ENCODE measurements at regions not wholly inside any gene's neighbourhood (a gene's known extent, or its start where the extent isn't known, plus 50 kb on each side); places are given as distances from the start of the nearest gene placed in this dataset.

DNA sequence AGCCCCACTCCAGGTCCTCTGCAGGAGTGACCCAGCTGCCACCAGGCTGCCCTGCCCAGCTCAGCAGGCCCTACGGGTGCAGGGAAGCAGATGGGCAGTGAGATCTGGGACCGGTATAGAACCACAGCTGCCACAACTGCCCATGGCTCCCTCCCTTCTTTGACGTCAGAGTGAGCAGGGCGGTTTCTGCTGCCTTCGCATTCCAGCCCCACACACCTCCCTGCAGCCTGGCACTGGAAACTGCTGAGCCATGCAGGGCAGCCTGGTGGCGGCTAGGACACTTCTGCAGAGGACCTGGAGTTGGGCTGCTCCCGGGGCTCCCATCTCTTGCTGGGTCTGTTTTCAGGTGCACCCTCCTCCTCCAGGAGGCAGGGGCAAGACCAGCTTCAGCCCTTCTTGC lies 101.6 kb upstream of the CD93 start:
- ATAC-seq: no peak
- CTCF ChIA-PET: no interaction called here
- no peaks in the 10 kb centered on the region for H3K9me3 Mint-ChIP-seq
- H3K36me3 Mint-ChIP-seq (ENCODE audit: low read depth): no peaks in the 10 kb centered on the region
- intact Hi-C loops (cut with micrococcal nuclease): no loop called here
- DNase-seq: no peak
- peaks cover 3% of the 10 kb centered on the region for H3K27me3 Mint-ChIP-seq
- POLR2A ChIA-PET: no interaction called here
- TF ChIP-seq, protein P1, sequence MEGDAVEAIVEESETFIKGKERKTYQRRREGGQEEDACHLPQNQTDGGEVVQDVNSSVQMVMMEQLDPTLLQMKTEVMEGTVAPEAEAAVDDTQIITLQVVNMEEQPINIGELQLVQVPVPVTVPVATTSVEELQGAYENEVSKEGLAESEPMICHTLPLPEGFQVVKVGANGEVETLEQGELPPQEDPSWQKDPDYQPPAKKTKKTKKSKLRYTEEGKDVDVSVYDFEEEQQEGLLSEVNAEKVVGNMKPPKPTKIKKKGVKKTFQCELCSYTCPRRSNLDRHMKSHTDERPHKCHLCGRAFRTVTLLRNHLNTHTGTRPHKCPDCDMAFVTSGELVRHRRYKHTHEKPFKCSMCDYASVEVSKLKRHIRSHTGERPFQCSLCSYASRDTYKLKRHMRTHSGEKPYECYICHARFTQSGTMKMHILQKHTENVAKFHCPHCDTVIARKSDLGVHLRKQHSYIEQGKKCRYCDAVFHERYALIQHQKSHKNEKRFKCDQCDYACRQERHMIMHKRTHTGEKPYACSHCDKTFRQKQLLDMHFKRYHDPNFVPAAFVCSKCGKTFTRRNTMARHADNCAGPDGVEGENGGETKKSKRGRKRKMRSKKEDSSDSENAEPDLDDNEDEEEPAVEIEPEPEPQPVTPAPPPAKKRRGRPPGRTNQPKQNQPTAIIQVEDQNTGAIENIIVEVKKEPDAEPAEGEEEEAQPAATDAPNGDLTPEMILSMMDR (IDR thresholded peaks at IDR 0.05): no peak
- no peaks in the 10 kb centered on the region for H3K4me1 Mint-ChIP-seq (ENCODE audit: low read depth)
- no peak overlapping the region for H3K27ac Mint-ChIP-seq
- H3K4me3 Mint-ChIP-seq: no peak overlapping the region

DNA sequence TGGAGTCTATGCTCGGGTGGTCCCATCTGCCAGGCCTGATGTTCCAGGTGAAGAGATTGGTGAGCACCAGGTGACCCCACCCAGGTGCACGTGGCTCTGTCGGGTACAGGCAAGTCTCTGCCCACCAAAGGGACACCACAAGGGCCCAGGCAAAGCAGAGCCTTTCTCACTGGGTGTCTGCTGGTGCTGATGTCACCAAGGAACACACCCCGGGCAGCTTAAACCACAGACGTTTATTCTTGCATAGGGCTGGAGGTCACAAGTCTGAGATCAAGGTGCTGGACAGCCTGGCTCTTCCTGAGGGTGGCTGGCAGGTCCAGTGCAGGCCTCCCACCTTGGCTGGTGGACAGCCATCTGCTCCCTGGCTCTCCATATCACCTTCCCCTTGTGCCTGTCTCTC lies 100.7 kb upstream of the CD93 start:
- CTCF ChIA-PET: no interaction called here
- intact Hi-C loops (cut with micrococcal nuclease): no loop called here
- POLR2A ChIA-PET: no interaction called here

GRCh38 chr20:23180451-23180921 lies 94.4 kb upstream of the CD93 start:
- no peak for ATAC-seq
- Mint-ChIP-seq H3K27ac (no peak overlapping the region), H3K4me3 (no peak overlapping the region), H3K36me3 (ENCODE audit: low read depth) (no peaks in the 10 kb centered on the region), H3K4me1 (ENCODE audit: low read depth) (no peaks in the 10 kb centered on the region), H3K27me3 (peaks cover 2% of the 10 kb centered on the region), H3K9me3 (no peaks in the 10 kb centered on the region)
- TF ChIP-seq, protein P1 (IDR thresholded peaks at IDR 0.05): no peak
- CTCF ChIA-PET: no interaction called here
- intact Hi-C loops (cut with micrococcal nuclease): no loop called here
- DNase-seq: no peak
- POLR2A ChIA-PET: no interaction called here

More for the DNA sequence above, 100.7 kb upstream of the CD93 start:
- Mint-ChIP-seq H3K4me3 (no peak overlapping the region), H3K27ac (no peak overlapping the region), H3K9me3 (no peaks in the 10 kb centered on the region), H3K27me3 (peaks cover 3% of the 10 kb centered on the region), H3K36me3 (ENCODE audit: low read depth) (no peaks in the 10 kb centered on the region), H3K4me1 (ENCODE audit: low read depth) (no peaks in the 10 kb centered on the region)
- DNase-seq (no peak), ATAC-seq (no peak)
- TF ChIP-seq, protein P1 (IDR thresholded peaks at IDR 0.05): no peak

GRCh38 chr20:23179766-23180403 lies 93.8 kb upstream of the CD93 start:
- no peaks in the 10 kb centered on the region for H3K9me3 Mint-ChIP-seq
- DNase-seq (no peak), ATAC-seq (no peak)
- H3K36me3 Mint-ChIP-seq (ENCODE audit: low read depth): no peaks in the 10 kb centered on the region
- H3K4me3 Mint-ChIP-seq: no peak overlapping the region
- TF ChIP-seq, protein P1 (IDR thresholded peaks at IDR 0.05): no peak
- H3K4me1 Mint-ChIP-seq (ENCODE audit: low read depth): no peaks in the 10 kb centered on the region
- ChIA-PET POLR2A (no interaction called here), CTCF (no interaction called here)
- intact Hi-C loops (cut with micrococcal nuclease): no loop called here
- H3K27ac Mint-ChIP-seq: no peak overlapping the region
- H3K27me3 Mint-ChIP-seq: peaks cover 5% of the 10 kb centered on the region

DNA sequence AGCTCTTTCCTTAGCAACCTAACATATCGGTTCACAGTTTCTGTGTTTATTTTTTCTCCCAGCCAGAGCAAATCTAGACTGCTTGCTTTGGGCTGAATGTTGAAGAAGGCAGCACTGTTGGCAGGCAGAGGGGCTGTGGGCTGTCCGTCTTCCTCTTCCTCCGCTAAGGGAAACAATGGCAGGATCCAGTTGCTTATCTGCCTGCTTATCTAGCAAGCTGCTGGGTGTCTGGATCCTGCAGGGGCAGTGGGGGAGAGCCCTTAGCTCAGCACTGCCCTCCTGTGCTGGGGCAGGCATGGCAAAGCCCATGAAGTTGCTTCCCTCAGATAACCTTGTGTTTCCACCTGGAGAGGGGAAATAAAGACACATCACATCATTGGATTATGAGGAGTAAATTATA lies 92.7 kb upstream of the CD93 start:
- CTCF ChIA-PET: no interaction called here
- H3K27ac Mint-ChIP-seq: no peak overlapping the region
- POLR2A ChIA-PET: interaction anchor here (0.7 kb wide), 1 partner anchor 185 kb away, joined by 3 read pairs; no protein-coding TSS in a partner anchor
- ATAC-seq (no peak), DNase-seq (no peak)
- H3K36me3 Mint-ChIP-seq (ENCODE audit: low read depth): no peaks in the 10 kb centered on the region
- no peaks in the 10 kb centered on the region for H3K9me3 Mint-ChIP-seq
- intact Hi-C loops (cut with micrococcal nuclease): no loop called here
- TF ChIP-seq, protein P1 (IDR thresholded peaks at IDR 0.05): no peak
- no peaks in the 10 kb centered on the region for H3K4me1 Mint-ChIP-seq (ENCODE audit: low read depth)
- peaks cover 8% of the 10 kb centered on the region for H3K27me3 Mint-ChIP-seq
- no peak overlapping the region for H3K4me3 Mint-ChIP-seq

Data from activated CD8-positive, alpha-beta T cell treated with anti-CD3 and anti-CD28 coated beads for 36 hours (primary cell).